Stimulated activated CD4-positive, alpha-beta T cell treated with anti-CD3 and anti-CD28 coated beads, Interleukin-1b, Interleukin-23, amount 100 ng/mL, for 24 hours (primary cell): ENCODE measurements at regions not wholly inside any gene's neighbourhood (a gene's known extent, or its start where the extent isn't known, plus 50 kb on each side); places are given as distances from the start of the nearest gene placed in this dataset.

Experiments used
- DNase-seq, 4 experiments: peaks; one replicate each; pipeline ENCODE4 v3.0.0-alpha.2; 2020; ENCODE audit warnings: low read depth in 4 of 4, low spot score in 1 of 4

- no peak for DNase-seq
These were observed 91.4 kb downstream of the SUDS3 start for GRCh38 chr12:118467641-118468305.

- no peak for DNase-seq
These were observed 96.6 kb downstream of the SUDS3 start for GRCh38 chr12:118472940-118473339.

DNA sequence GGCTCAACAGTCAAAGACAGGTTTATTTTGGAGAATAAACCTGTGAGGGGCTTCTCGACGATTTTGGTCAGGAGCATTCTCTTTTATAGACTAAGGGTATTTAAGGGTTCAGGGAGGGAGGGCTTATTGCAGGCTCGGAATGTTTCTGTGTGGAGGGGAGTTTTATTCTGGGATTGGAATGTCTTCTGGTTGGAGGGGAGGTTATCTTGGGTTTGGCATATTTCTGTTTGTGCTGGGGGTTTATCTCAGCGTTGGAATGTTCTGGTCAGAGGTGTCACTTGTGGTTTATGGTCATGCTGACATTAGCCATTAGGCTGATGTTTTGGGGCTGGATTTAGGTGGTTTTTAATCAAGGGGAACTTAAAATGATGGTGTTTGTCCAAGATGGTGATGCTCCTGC, 103.9 kb downstream of the SUDS3 start:
- no peak for DNase-seq

DNA sequence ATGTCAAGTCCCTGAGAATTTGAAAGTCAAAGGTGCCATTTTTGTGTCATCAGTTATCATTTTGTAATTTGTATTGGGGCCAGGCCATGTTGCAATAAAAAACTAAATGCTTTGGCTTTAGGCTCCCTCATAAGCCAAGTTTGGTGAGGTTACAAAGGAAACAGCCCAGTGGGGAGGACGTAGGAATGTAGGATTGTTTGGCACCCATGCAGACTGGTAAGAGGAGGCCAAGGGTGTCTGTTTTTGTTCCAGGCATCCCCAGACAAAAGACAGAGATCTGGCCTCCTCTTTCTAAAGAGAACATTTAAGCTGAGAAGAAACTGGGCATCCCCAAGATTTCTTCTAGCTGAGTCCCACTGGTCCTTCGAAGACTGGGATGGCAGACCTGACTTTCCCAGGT, 111.7 kb downstream of the SUDS3 start:
- DNase-seq = no peak

DNA sequence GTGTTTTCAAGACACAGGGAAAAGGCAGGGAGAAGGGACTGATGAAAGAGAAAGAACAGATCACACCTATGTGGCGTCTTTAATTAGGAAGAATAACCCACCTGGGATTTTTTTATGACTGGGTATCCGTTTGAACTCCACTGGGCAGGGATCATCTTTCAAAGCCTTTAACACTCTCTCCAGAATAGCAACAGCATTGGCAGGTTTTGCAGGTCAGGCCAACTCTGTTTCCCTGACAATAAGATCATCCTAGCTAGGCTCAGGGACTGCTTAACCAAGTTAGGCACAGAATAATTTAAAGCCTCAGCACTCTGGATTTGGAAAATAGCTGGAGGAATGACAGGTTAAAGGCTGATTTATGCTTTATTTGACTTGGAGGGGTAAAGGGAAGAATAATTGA, 117.6 kb downstream of the SUDS3 start:
- no peak for DNase-seq

DNA sequence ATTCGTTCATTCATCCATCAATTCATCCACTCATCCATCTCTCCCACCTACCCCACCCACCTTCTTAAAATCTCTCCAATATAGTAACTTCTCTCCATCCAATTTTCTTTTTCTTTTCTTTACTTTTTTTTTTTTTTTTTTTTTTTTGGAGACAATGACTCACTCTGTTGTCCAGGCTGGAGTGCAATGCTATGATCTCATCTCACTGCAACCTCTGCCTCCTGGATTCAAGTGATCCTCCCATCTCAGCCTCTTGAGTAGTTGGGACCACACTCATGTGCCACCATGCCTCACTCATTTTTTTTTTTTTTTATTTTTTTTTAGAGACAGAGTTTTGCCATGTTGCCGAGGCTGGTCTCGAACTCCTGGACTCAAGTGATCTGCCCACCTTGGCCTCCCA, 118.4 kb downstream of the SUDS3 start:
- DNase-seq = no peak

- DNase-seq = no peak
These were observed 118.9 kb downstream of the SUDS3 start for GRCh38 chr12:118495296-118495695.

- DNase-seq = no peak
These were observed 121.8 kb downstream of the SUDS3 start for GRCh38 chr12:118498171-118498570.

DNA sequence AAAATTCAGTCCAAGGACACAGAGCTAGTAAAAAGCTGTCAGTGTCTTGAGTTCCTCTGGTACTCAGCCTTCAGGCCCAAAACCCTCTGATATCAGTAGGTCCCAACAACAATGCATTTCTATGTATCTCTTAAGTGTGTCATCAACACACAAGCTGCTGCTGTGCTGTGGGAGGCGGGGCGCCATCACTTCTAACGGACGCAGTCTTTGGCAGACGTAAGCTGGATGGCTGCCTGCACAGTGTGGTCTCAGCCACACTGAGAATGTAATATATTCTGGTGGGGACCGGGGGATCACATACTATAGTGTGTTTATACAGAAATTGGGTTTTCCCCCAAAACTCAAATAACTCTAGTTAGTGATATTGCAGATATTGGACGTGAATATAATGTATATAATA, 123.9 kb downstream of the SUDS3 start:
- no peak for DNase-seq

GRCh38 chr12:118501489-118501888, 125.1 kb downstream of the SUDS3 start:
- DNase-seq = no peak

DNA sequence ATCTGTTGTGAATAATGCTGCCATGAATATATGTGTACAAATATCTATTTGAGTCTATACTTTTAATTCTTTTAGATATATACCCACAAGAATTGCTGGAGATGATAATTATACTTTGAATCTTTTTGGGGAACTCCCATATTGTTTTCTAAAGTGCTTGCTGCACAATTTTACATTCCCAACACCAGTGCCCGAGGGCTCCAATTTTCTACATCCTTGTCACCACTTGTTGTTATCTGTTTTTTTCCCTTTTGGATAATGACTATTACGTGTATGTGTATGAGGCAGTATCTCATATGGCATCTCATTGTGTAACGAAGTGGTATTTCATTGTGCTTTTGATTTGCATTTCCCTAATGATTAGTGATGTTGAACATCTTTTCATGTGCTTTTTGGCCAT, 127.1 kb downstream of the SUDS3 start:
- no peak for DNase-seq

DNA sequence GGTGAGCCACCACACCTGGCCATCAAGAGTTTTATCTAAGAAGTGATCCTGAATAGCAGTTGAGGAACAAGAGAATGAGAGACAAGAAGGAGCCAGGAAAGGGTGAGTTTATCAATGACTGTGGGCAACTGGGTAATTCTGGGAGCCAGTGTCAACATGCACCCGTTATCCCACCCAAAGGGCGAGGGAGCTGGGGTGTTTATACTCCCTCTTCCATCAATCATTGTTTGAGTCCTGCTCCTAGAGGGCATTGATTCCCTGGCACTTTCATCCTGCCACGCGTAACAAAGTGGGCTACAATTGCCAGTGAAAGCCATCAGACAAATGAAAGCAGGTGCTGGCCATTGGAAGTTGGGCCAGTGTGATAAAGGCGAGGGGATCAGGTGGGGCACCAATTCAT, 136.3 kb downstream of the SUDS3 start:
- DNase-seq = no peak

- no peak for DNase-seq
These were observed 137.3 kb downstream of the SUDS3 start for GRCh38 chr12:118513611-118514010.

DNA sequence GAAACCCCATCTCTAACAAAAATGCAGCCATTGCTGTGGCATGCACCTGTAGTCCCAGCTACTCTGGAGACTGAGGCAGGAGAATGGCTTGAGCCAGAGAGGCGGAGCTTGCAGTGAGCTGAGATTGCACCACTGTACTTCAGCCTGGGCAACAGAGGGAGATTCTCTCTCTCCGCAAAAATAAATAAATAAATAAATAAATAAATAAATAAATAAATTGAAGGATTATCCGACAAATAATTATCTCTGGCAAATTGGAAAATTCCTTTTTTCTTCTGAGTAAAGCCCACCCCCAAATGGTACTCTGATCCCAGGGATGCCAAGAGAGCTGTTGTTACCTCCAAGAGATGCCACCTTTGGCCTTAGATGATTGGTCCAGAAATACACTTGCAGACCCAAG, 137.9 kb downstream of the SUDS3 start:
- DNase-seq = no peak

GRCh38 chr12:118520214-118521035, 144.1 kb downstream of the SUDS3 start:
- DNase-seq = no peak

DNA sequence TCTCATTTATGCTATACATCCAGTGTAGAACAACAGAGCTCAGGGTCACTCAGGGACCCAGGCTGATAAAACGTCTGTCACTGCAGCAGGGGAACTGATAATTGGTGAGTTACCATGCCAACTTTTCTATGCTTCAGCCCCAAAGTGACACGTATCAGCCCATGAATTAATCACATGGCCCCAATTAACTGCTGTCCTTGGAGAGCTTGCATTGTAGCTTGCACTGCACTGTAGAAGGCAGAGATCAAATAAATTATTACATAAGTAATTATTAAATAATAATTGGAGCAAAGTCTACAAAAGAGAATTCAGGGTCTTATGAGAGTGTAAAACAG, 144.6 kb downstream of the SUDS3 start:
- DNase-seq = no peak

- DNase-seq = no peak
These were observed 148.1 kb downstream of the SUDS3 start for GRCh38 chr12:118524446-118524845.

DNA sequence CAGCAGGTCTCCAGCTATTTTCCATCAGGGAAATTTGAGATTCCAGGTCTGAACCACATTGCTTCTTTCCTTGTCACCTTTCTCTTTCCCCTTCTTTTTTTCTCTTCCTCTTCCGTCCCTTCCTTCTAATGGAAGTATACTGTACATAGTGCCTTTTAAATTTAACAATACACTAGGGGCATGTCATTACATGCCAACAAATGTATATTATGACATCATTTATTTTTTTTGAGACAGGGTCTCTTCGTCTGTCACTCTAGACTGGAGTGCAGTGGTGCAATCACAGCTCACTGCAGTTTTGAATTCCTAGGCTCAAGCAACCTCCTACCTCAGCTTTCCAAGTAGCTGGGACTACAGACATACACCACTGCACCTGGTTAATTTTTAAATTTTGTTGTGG, 148.9 kb downstream of the SUDS3 start:
- DNase-seq = no peak

- no peak for DNase-seq
These were observed 150.1 kb downstream of the SUDS3 start for GRCh38 chr12:118526255-118527095.

GRCh38 chr12:118527310-118527709, 151.0 kb downstream of the SUDS3 start:
- DNase-seq = no peak

DNA sequence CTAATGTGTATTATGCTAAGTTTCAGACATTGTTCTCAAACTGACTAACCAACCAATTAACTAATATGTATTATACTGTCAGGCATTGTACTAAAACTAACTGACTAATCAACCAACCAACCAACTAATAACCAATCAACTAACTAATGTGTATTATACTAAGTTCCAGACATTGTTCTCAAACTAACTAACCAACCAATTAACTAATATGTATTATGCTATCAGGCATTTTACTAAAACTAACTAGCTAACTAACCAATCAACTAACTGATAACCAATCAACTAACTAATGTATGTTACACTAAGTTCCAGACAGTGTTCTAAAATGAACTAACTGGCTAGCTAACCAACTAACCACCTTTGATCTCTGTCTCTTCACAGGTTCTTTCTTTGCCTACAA, 152.3 kb downstream of the SUDS3 start:
- DNase-seq = no peak

DNA sequence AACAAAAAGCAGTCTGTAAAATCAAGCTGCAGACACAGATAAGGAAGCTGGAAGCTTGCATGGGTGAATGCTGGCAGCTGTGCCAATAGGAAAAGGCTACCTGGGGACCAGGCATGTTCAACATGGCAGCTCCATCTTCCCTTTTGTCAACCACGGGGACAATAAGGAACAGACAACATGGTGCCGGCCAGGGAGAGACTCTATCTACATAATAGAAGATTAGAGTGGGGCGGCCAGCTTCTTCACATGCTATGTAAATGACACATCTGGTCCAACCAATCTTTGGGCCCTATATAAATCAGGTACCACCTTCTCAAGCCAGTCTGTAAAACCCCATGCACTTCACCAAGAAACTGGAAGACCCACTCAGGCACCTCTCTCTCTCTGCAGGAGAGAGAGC, 157.6 kb downstream of the SUDS3 start:
- no peak for DNase-seq
